ENCODE measurements at regions not wholly inside any gene's neighbourhood (a gene's known extent, or its start where the extent isn't known, plus 50 kb on each side); places are given as distances from the start of the nearest gene placed in this dataset.

DNA sequence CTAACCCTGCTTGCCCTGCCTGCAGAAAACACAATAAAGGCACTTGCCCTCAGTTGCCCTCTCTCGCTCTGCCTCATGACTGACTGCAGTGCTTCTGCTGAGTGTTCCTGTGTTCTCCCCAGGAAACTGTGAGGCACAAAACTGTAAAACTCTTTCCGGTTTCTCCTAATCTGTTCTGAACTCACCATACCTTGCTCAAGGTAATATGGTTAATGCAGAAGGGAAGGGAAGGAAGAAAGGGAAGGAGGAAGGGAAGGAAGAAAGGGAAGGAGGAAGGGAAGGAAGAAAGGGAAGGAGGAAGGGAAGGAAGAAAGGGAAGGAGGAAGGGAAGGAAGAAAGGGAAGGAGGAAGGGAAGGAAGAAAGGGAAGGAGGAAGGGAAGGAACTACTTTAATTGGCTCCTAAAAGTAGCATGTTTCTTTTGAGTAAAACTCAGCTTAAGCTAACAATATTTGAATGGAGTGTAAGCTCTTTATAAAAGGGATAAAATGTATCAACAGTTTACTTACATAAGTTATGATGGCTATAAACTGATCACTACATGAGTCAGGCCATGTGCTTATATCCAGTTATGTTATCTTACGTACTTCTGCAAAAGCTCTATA lies 334.0 kb upstream of the CLEC14A start (continued):
- TF ChIP-seq, protein P1, sequence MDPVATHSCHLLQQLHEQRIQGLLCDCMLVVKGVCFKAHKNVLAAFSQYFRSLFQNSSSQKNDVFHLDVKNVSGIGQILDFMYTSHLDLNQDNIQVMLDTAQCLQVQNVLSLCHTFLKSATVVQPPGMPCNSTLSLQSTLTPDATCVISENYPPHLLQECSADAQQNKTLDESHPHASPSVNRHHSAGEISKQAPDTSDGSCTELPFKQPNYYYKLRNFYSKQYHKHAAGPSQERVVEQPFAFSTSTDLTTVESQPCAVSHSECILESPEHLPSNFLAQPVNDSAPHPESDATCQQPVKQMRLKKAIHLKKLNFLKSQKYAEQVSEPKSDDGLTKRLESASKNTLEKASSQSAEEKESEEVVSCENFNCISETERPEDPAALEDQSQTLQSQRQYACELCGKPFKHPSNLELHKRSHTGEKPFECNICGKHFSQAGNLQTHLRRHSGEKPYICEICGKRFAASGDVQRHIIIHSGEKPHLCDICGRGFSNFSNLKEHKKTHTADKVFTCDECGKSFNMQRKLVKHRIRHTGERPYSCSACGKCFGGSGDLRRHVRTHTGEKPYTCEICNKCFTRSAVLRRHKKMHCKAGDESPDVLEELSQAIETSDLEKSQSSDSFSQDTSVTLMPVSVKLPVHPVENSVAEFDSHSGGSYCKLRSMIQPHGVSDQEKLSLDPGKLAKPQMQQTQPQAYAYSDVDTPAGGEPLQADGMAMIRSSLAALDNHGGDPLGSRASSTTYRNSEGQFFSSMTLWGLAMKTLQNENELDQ (tag by site-specific recombination; IDR thresholded peaks at IDR 0.05; ENCODE audit: low read depth): no peak
- TF ChIP-seq ZNF184 (tag by site-specific recombination; IDR thresholded peaks at IDR 0.05) (no peak), OSR2 (tag by site-specific recombination; IDR thresholded peaks at IDR 0.05) (no peak), ZNF350 (tag by site-specific recombination; IDR thresholded peaks at IDR 0.05) (no peak)

DNA sequence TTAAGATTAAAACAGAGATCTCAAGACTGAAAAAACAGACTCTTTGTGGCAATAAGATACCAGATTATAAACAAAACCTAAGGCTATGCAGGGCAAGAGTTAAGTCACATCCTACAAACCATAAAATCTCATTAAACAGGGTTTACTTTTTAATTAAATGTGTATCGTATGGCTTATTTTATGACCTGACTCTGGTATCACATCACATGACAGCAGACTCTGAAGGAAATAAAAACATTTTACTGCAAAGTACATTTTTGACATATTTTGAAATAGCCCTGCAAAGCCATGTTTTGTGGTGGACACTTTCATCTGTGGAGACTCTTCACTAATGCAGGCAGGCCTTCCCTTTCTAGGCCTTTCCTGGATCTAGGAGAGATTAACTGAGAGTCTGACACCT lies 327.6 kb upstream of the CLEC14A start:
- ChIA-PET CTCF (no interaction called here), POLR2A (no interaction called here)

More for the DNA sequence above, 327.6 kb upstream of the CLEC14A start:
- no peak overlapping the region for H3K4me3 ChIP-seq (ENCODE audit: low read depth, low read length)
- no peaks in the 10 kb centered on the region for H3K9me3 ChIP-seq (ENCODE audit: control insufficient read depth, insufficient read depth, low read depth, low read length)
- no peaks in the 10 kb centered on the region for H3K36me3 ChIP-seq (ENCODE audit: control insufficient read depth in 2 of 2, insufficient read depth in 1 of 2, low read length in 2 of 2)
- no peaks in the 10 kb centered on the region for H3K4me1 ChIP-seq (ENCODE audit: control insufficient read depth, insufficient read depth, low read length)
- TF ChIP-seq ZNF223 (tag by site-specific recombination; IDR thresholded peaks at IDR 0.05) (no peak), ZNF514 (tag by site-specific recombination; IDR thresholded peaks at IDR 0.05) (no peak), ZNF585B (tag by site-specific recombination; IDR thresholded peaks at IDR 0.05) (no peak), ZNF416 (tag by site-specific recombination; IDR thresholded peaks at IDR 0.05) (no peak), ZNF354C (tag by site-specific recombination; IDR thresholded peaks at IDR 0.05; ENCODE audit: borderline replicate concordance, low read depth) (no peak), ZNF776 (tag by site-specific recombination; IDR thresholded peaks at IDR 0.05; ENCODE audit: borderline replicate concordance) (no peak), ZFP3 (tag by site-specific recombination; IDR thresholded peaks at IDR 0.05; ENCODE audit: low read depth) (no peak), KLF8 (tag by site-specific recombination; IDR thresholded peaks at IDR 0.05) (no peak), ZNF521 (tag by site-specific recombination; IDR thresholded peaks at IDR 0.05) (no peak), ZFP37 (tag by site-specific recombination; IDR thresholded peaks at IDR 0.05) (no peak), TSHZ1 (tag by site-specific recombination; IDR thresholded peaks at IDR 0.05; ENCODE audit: borderline replicate concordance) (no peak)
- TF ChIP-seq, protein P2, sequence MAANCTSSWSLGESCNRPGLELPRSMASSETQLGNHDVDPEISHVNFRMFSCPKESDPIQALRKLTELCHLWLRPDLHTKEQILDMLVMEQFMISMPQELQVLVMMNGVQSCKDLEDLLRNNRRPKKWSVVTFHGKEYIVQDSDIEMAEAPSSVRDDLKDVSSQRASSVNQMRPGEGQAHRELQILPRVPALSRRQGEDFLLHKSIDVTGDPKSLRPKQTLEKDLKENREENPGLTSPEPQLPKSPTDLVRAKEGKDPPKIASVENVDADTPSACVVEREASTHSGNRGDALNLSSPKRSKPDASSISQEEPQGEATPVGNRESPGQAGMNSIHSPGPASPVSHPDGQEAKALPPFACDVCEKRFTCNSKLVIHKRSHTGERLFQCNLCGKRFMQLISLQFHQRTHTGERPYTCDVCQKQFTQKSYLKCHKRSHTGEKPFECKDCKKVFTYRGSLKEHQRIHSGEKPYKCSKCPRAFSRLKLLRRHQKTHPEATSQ (tag by site-specific recombination; IDR thresholded peaks at IDR 0.05): no peak
- TF ChIP-seq, protein P1 (tag by site-specific recombination; IDR thresholded peaks at IDR 0.05; ENCODE audit: low read depth): no peak
- H3K27ac ChIP-seq (ENCODE audit: extremely low read depth, low read depth, low read length): no peak overlapping the region

All from HEK293 (cell line).